ENCODE measurements at regions not wholly inside any gene's neighbourhood (a gene's known extent, or its start where the extent isn't known, plus 50 kb on each side); places are given as distances from the start of the nearest gene placed in this dataset.

DNA sequence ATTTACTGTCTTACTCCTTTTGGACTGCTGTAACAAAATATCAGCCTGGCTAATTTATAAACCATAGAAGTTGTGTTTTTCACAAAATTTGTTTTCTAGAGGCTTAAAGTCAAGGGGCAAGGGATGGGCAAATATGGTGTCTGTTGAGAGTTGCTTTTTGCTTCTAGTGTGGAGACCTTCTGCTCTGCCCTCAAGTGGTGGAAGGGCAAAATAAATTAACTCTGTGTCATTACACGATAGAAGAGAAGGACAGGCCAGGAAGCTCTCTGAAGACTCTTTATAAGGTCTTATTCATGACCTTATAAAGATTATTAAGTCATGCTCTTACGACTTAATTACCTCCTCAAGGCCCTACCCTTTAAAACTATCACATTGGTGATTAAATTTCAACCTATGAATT lies 181.2 kb upstream of the LRATD1 start:
- TF ChIP-seq POLR2A (IDR thresholded peaks at IDR 0.05) (no peak), POLR2AphosphoS5 (IDR thresholded peaks at IDR 0.05; ENCODE audit: insufficient read depth in 1 of 2, low read depth in 1 of 2) (no peak)
- TF ChIP-seq, protein P1, sequence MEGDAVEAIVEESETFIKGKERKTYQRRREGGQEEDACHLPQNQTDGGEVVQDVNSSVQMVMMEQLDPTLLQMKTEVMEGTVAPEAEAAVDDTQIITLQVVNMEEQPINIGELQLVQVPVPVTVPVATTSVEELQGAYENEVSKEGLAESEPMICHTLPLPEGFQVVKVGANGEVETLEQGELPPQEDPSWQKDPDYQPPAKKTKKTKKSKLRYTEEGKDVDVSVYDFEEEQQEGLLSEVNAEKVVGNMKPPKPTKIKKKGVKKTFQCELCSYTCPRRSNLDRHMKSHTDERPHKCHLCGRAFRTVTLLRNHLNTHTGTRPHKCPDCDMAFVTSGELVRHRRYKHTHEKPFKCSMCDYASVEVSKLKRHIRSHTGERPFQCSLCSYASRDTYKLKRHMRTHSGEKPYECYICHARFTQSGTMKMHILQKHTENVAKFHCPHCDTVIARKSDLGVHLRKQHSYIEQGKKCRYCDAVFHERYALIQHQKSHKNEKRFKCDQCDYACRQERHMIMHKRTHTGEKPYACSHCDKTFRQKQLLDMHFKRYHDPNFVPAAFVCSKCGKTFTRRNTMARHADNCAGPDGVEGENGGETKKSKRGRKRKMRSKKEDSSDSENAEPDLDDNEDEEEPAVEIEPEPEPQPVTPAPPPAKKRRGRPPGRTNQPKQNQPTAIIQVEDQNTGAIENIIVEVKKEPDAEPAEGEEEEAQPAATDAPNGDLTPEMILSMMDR (IDR thresholded peaks at IDR 0.05) = no peak

Measured in vagina (tissue), 2 donors.